ENCODE measurements at regions not wholly inside any gene's neighbourhood (a gene's known extent, or its start where the extent isn't known, plus 50 kb on each side); places are given as distances from the start of the nearest gene placed in this dataset.

DNA sequence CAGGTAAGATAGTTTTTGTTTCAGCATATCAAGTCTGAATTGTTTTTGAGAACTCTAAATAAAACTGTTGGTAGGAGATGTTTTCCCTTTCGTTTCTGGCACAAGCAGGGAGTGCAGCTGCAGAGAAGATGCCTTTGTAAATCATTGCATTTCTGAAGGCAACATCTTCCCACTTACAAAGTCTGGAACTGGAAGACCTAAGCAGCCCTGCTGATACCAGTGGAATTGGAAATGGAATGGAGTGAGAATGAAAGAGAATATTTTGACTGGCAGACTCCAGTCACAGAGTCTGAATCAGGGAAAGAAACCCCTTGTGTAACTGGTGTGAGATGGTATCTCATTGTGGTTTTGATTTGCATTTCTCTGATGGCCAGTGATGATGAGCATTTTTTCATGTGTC is 815.6 kb downstream of the LTN1 start:
- TF ChIP-seq CTCF (IDR thresholded peaks at IDR 0.05; ENCODE audit: borderline replicate concordance, extremely low read depth, low read length, poor library complexity, severe bottlenecking) (no peak), EZH2 (IDR thresholded peaks at IDR 0.05; ENCODE audit: borderline replicate concordance, low read depth, low read length, severe bottlenecking) (no peak)
- ATAC-seq (ENCODE audit: insufficient read depth, low read depth) (no peak), DNase-seq (no peak)
- Histone ChIP-seq H4K20me1 (ENCODE audit: insufficient read depth, low read length) (no peaks in the 10 kb centered on the region), H3K4me2 (ENCODE audit: insufficient read depth, low read length) (no peak overlapping the region), H3K27me3 (ENCODE audit: insufficient read depth, low read length, poor library complexity) (no peaks in the 10 kb centered on the region), H3K9ac (ENCODE audit: low read depth, low read length) (no peak overlapping the region), H3K4me1 (ENCODE audit: insufficient read depth, low read length) (no peaks in the 10 kb centered on the region), H3K27ac (ENCODE audit: low read length) (no peak overlapping the region), H3K4me3 (ENCODE audit: low read depth in 1 of 2, low read length in 2 of 2) (no peak overlapping the region), H3K9me3 (ENCODE audit: insufficient read depth, low read length, severe bottlenecking) (peaks cover under 1% of the 10 kb centered on the region), H2AFZ (ENCODE audit: low read depth, low read length) (no peak overlapping the region), H3K79me2 (ENCODE audit: insufficient read depth, low read length) (no peaks in the 10 kb centered on the region), H3K36me3 (ENCODE audit: insufficient read depth, low read length) (no peaks in the 10 kb centered on the region)

DNA sequence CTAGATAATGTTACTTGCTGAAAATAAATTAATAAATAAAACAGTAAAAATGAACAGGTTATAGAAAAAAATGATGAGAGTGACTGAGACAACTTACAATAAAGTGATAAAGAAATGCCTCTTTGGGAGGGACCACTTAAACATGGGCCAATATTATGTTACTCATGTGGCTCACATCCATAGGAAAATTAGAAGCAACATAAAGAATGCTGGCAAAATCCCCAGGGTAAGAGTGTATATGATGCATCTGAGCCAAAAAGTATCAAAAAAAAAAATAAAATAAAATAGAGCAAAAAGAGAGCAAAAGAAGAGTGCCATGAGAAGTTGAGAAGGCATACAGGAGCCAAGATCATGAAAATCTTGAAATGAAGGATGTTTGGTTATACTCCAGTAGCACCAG is 818.0 kb downstream of the LTN1 start:
- TF ChIP-seq EZH2 (IDR thresholded peaks at IDR 0.05; ENCODE audit: borderline replicate concordance, low read depth, low read length, severe bottlenecking) (no peak), CTCF (IDR thresholded peaks at IDR 0.05; ENCODE audit: borderline replicate concordance, extremely low read depth, low read length, poor library complexity, severe bottlenecking) (no peak)
- Histone ChIP-seq H3K9ac (ENCODE audit: low read depth, low read length) (no peak overlapping the region), H4K20me1 (ENCODE audit: insufficient read depth, low read length) (no peaks in the 10 kb centered on the region), H3K4me2 (ENCODE audit: insufficient read depth, low read length) (no peak overlapping the region), H3K9me3 (ENCODE audit: insufficient read depth, low read length, severe bottlenecking) (no peaks in the 10 kb centered on the region), H3K27me3 (ENCODE audit: insufficient read depth, low read length, poor library complexity) (no peaks in the 10 kb centered on the region), H3K4me1 (ENCODE audit: insufficient read depth, low read length) (no peaks in the 10 kb centered on the region), H3K4me3 (ENCODE audit: low read depth in 1 of 2, low read length in 2 of 2) (no peak overlapping the region), H3K36me3 (ENCODE audit: insufficient read depth, low read length) (no peaks in the 10 kb centered on the region), H3K79me2 (ENCODE audit: insufficient read depth, low read length) (no peaks in the 10 kb centered on the region), H2AFZ (ENCODE audit: low read depth, low read length) (no peak overlapping the region), H3K27ac (ENCODE audit: low read length) (no peak overlapping the region)
- DNase-seq (no peak), ATAC-seq (ENCODE audit: insufficient read depth, low read depth) (no peak)

DNA sequence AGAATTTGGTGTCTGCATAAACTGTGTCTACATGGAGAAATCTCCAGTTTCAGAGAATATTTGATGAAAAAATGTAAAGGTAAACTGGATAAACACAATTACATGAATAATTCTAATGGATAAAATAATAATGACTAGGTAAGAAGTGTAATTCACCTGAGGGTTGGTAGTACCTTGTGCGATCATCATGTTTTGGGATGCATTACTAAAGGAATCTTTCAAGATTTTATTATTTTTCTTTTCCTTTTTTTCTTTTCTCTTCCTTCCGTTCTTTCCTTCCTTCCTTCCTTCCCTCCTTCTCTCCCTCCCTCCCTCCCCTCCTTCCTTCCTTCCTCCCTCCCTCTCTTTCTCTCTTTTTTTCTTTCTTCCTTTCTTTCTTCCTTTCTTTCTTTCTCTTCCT is 818.7 kb downstream of the LTN1 start:
- no peaks in the 10 kb centered on the region for H3K9me3 ChIP-seq (ENCODE audit: insufficient read depth, low read length, severe bottlenecking)
- H3K79me2 ChIP-seq (ENCODE audit: insufficient read depth, low read length): no peaks in the 10 kb centered on the region
- H3K4me3 ChIP-seq (ENCODE audit: low read depth in 1 of 2, low read length in 2 of 2): no peak overlapping the region
- H3K4me1 ChIP-seq (ENCODE audit: insufficient read depth, low read length): no peaks in the 10 kb centered on the region
- no peak overlapping the region for H3K4me2 ChIP-seq (ENCODE audit: insufficient read depth, low read length)
- H4K20me1 ChIP-seq (ENCODE audit: insufficient read depth, low read length): no peaks in the 10 kb centered on the region
- H3K36me3 ChIP-seq (ENCODE audit: insufficient read depth, low read length): no peaks in the 10 kb centered on the region
- no peak overlapping the region for H3K27ac ChIP-seq (ENCODE audit: low read length)
- no peak overlapping the region for H2AFZ ChIP-seq (ENCODE audit: low read depth, low read length)
- TF ChIP-seq EZH2 (IDR thresholded peaks at IDR 0.05; ENCODE audit: borderline replicate concordance, low read depth, low read length, severe bottlenecking): no peak
- TF ChIP-seq CTCF (IDR thresholded peaks at IDR 0.05; ENCODE audit: borderline replicate concordance, extremely low read depth, low read length, poor library complexity, severe bottlenecking): no peak
- H3K9ac ChIP-seq (ENCODE audit: low read depth, low read length): no peak overlapping the region
- H3K27me3 ChIP-seq (ENCODE audit: insufficient read depth, low read length, poor library complexity): no peaks in the 10 kb centered on the region
- DNase-seq (no peak), ATAC-seq (ENCODE audit: insufficient read depth, low read depth) (no peak)

DNA sequence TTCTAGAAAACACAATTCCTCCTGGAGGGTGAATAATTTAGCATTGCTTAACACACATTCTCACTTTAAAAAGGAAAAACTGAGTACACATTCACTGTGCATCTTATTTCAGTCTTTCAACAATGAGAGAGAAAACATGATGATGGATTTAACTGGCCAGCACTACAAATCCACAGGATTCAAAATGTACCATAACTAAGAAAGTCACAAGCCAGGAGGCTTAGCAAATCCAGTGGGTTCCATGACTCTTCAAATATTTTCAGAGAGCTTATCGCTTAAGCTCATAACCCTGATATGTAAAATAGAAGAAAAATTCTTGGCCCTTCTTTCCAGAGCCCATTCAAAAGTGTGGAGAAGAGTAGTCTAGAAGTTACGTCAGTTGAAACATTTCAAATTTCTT is 820.3 kb downstream of the LTN1 start:
- no peaks in the 10 kb centered on the region for H3K4me1 ChIP-seq (ENCODE audit: insufficient read depth, low read length)
- no peak for TF ChIP-seq CTCF (IDR thresholded peaks at IDR 0.05; ENCODE audit: borderline replicate concordance, extremely low read depth, low read length, poor library complexity, severe bottlenecking)
- TF ChIP-seq EZH2 (IDR thresholded peaks at IDR 0.05; ENCODE audit: borderline replicate concordance, low read depth, low read length, severe bottlenecking): no peak
- DNase-seq (no peak), ATAC-seq (ENCODE audit: insufficient read depth, low read depth) (no peak)
- no peak overlapping the region for H3K4me3 ChIP-seq (ENCODE audit: low read depth in 1 of 2, low read length in 2 of 2)
- H4K20me1 ChIP-seq (ENCODE audit: insufficient read depth, low read length): no peaks in the 10 kb centered on the region
- H3K27ac ChIP-seq (ENCODE audit: low read length): no peak overlapping the region
- H3K9ac ChIP-seq (ENCODE audit: low read depth, low read length): no peak overlapping the region
- H3K36me3 ChIP-seq (ENCODE audit: insufficient read depth, low read length): no peaks in the 10 kb centered on the region
- H3K9me3 ChIP-seq (ENCODE audit: insufficient read depth, low read length, severe bottlenecking): no peaks in the 10 kb centered on the region
- no peaks in the 10 kb centered on the region for H3K27me3 ChIP-seq (ENCODE audit: insufficient read depth, low read length, poor library complexity)
- no peaks in the 10 kb centered on the region for H3K79me2 ChIP-seq (ENCODE audit: insufficient read depth, low read length)
- H2AFZ ChIP-seq (ENCODE audit: low read depth, low read length): no peak overlapping the region
- no peak overlapping the region for H3K4me2 ChIP-seq (ENCODE audit: insufficient read depth, low read length)
